ENCODE measurements at regions not wholly inside any gene's neighbourhood (a gene's known extent, or its start where the extent isn't known, plus 50 kb on each side); places are given as distances from the start of the nearest gene placed in this dataset.

DNA sequence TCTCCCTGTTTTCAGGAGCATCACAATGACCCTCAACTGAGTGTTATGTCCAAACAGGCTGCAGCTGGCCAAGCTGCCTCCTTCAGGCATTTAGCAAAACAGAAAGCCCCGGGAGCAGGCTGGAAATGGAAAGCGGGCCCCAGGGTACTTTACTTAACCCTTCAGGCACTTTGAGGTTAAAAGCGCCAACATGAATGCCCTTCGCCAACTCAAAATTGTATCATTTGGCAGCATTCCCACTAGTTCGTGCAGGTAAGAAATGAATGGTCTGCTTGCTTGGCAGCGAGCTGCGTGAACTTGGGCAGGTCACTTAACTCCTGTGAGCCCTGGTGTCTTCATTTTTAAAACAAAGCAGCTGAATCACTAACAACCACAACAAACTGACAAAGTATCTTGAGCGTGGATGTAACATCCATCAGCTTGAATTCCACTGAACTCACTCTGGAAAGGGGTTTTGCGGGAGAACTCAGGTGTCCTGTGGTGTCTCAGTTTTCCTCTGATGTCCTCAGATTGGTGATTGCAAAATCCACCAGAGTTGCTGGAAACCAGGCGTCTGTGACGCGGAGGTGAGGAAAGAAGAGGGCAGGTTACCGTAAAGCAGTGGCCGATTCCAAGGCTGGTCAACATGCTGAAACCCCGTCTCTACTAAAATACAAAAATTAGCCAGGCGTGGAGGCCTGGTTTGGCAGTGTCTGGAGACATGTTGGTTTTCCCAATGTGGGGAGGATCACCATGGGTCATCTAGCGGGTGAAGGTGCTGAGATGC is 118.8 kb upstream of the ZNF217 start:
- TF ChIP-seq, protein P1, sequence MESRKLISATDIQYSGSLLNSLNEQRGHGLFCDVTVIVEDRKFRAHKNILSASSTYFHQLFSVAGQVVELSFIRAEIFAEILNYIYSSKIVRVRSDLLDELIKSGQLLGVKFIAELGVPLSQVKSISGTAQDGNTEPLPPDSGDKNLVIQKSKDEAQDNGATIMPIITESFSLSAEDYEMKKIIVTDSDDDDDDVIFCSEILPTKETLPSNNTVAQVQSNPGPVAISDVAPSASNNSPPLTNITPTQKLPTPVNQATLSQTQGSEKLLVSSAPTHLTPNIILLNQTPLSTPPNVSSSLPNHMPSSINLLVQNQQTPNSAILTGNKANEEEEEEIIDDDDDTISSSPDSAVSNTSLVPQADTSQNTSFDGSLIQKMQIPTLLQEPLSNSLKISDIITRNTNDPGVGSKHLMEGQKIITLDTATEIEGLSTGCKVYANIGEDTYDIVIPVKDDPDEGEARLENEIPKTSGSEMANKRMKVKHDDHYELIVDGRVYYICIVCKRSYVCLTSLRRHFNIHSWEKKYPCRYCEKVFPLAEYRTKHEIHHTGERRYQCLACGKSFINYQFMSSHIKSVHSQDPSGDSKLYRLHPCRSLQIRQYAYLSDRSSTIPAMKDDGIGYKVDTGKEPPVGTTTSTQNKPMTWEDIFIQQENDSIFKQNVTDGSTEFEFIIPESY (IDR thresholded peaks at IDR 0.05), result peak; percentile 73
- TF ChIP-seq, protein P2, sequence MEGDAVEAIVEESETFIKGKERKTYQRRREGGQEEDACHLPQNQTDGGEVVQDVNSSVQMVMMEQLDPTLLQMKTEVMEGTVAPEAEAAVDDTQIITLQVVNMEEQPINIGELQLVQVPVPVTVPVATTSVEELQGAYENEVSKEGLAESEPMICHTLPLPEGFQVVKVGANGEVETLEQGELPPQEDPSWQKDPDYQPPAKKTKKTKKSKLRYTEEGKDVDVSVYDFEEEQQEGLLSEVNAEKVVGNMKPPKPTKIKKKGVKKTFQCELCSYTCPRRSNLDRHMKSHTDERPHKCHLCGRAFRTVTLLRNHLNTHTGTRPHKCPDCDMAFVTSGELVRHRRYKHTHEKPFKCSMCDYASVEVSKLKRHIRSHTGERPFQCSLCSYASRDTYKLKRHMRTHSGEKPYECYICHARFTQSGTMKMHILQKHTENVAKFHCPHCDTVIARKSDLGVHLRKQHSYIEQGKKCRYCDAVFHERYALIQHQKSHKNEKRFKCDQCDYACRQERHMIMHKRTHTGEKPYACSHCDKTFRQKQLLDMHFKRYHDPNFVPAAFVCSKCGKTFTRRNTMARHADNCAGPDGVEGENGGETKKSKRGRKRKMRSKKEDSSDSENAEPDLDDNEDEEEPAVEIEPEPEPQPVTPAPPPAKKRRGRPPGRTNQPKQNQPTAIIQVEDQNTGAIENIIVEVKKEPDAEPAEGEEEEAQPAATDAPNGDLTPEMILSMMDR (IDR thresholded peaks at IDR 0.05; ENCODE audit: low read depth, low read length, missing input control), result no peak
- TF ChIP-seq, protein P3, sequence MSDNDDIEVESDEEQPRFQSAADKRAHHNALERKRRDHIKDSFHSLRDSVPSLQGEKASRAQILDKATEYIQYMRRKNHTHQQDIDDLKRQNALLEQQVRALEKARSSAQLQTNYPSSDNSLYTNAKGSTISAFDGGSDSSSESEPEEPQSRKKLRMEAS (IDR thresholded peaks at IDR 0.05), result peak; percentile 87
- TF ChIP-seq SP1 (IDR thresholded peaks at IDR 0.05) (peak; percentile 67), EGR1 (IDR thresholded peaks at IDR 0.05; ENCODE audit: low read depth in 2 of 2) (peak in 1 of 2 donors; percentile 72), TAF1 (conservative IDR thresholded peaks at IDR 0.05) (peak; percentile 57), YY1 (IDR thresholded peaks at IDR 0.05) (peak; percentile 78), RXRA (IDR thresholded peaks at IDR 0.05) (peak; percentile 85 to 91)
- TF ChIP-seq, protein P4, sequence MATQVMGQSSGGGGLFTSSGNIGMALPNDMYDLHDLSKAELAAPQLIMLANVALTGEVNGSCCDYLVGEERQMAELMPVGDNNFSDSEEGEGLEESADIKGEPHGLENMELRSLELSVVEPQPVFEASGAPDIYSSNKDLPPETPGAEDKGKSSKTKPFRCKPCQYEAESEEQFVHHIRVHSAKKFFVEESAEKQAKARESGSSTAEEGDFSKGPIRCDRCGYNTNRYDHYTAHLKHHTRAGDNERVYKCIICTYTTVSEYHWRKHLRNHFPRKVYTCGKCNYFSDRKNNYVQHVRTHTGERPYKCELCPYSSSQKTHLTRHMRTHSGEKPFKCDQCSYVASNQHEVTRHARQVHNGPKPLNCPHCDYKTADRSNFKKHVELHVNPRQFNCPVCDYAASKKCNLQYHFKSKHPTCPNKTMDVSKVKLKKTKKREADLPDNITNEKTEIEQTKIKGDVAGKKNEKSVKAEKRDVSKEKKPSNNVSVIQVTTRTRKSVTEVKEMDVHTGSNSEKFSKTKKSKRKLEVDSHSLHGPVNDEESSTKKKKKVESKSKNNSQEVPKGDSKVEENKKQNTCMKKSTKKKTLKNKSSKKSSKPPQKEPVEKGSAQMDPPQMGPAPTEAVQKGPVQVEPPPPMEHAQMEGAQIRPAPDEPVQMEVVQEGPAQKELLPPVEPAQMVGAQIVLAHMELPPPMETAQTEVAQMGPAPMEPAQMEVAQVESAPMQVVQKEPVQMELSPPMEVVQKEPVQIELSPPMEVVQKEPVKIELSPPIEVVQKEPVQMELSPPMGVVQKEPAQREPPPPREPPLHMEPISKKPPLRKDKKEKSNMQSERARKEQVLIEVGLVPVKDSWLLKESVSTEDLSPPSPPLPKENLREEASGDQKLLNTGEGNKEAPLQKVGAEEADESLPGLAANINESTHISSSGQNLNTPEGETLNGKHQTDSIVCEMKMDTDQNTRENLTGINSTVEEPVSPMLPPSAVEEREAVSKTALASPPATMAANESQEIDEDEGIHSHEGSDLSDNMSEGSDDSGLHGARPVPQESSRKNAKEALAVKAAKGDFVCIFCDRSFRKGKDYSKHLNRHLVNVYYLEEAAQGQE (IDR thresholded peaks at IDR 0.05), result peak; percentile 61

All from liver (tissue), 3 donors.